Upper lobe of right lung (tissue), 1 donor: ENCODE measurements at regions not wholly inside any gene's neighbourhood (a gene's known extent, or its start where the extent isn't known, plus 50 kb on each side); places are given as distances from the start of the nearest gene placed in this dataset.

ENCODE experiments used
- ATAC-seq: fragments of 200-7000 bp; cut with Tn5 transposase; one replicate; pipeline ENCODE4 v1.9.1; 2020; ENCODE audit warnings: mild to moderate bottlenecking, moderate library complexity
- DNase-seq: peaks from one replicate; pipeline ENCODE4 v3.0.0-alpha.2; 2020
- H3K27ac ChIP-seq: fragments of 200-600 bp; one replicate; pipeline ENCODE4 v1.8.0; 2022
- H3K27me3 ChIP-seq: fragments of 200-600 bp; one replicate; pipeline ENCODE4 v1.8.0; 2022; ENCODE audit warnings: mild to moderate bottlenecking
- H3K36me3 ChIP-seq: fragments of 200-600 bp; one replicate; pipeline ENCODE4 v1.8.0; 2022
- H3K4me1 ChIP-seq: fragments of 200-600 bp; one replicate; pipeline ENCODE4 v1.8.0; 2022
- H3K4me3 ChIP-seq: fragments of 200-600 bp; one replicate; pipeline ENCODE4 v1.8.0; 2022; ENCODE audit warnings: mild to moderate bottlenecking
- H3K9me3 ChIP-seq: fragments of 200-600 bp; one replicate; pipeline ENCODE4 v1.8.0; 2022
- CTCF ChIP-seq: fragments of 200-600 bp; IDR thresholded peaks from one replicate; pipeline ENCODE4 v1.8.0; 2022; ENCODE audit warnings: antibody characterized with exemption
- intact Hi-C: fragments of 100-400 bp; cut with DNase I; formaldehyde crosslinking; loops from one replicate; pipeline ENCODE4 v1.11.0; 2022
- donor health status: DM: no; HTN: yes; CAD: no; lungs with severe emphysema.

DNA sequence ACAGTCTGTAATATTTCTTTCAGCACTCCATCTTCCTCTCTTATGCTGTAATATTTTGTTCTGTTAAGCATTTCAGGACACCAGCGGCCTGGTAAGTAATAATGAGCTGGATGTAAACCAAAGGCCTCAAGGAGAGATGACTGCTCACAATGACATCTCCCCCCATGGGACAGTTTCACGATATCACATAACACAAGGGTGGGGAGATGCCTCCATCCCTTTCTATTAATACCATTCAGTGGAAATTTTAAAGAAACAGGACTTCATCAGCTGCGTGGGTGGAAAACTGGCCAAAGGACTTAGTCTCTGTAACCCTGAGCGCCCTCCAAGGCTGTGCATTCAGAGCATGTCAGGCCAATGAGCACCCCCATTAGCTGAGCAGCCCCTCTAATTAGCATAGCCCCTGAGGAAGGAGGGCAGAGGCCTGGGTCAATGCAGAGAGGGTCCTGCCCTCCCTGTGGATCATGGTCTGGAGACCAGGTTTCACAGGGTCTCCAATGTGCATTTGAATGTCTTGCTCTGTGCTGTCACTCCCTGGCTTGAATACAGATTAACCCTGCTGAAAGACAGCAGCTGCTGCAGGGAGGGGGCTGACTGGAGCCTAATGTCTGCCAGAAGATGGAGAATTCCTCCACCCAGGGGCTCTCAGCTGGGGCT lies 156.4 kb downstream of the HS3ST2 start:
- DNase-seq (no peak), ATAC-seq (peak; percentile 39)
- no peak for TF ChIP-seq CTCF
- H3K4me3 ChIP-seq, result no peak overlapping the region
- H3K27me3 ChIP-seq, result no peaks in the 10 kb centered on the region
- intact Hi-C loops, result no loop called here
- H3K9me3 ChIP-seq, result no peaks in the 10 kb centered on the region
- H3K4me1 ChIP-seq, result peaks cover 8% of the 10 kb centered on the region
- no peak overlapping the region for H3K27ac ChIP-seq
- H3K36me3 ChIP-seq, result no peaks in the 10 kb centered on the region

GRCh38 chr16:22969567-22969966 lies 155.6 kb downstream of the HS3ST2 start:
- no peak for TF ChIP-seq CTCF
- no peak overlapping the region for H3K4me3 ChIP-seq
- DNase-seq, result no peak
- intact Hi-C loops, result no loop called here
- H3K27me3 ChIP-seq, result no peaks in the 10 kb centered on the region
- H3K36me3 ChIP-seq, result no peaks in the 10 kb centered on the region
- peaks cover 8% of the 10 kb centered on the region for H3K4me1 ChIP-seq
- no peak for ATAC-seq
- no peak overlapping the region for H3K27ac ChIP-seq
- H3K9me3 ChIP-seq, result no peaks in the 10 kb centered on the region

GRCh38 chr16:22968931-22969330 lies 155.0 kb downstream of the HS3ST2 start:
- DNase-seq, result no peak
- no peak for TF ChIP-seq CTCF
- Histone ChIP-seq H3K36me3 (no peaks in the 10 kb centered on the region), H3K4me1 (peaks cover 8% of the 10 kb centered on the region), H3K27ac (no peak overlapping the region), H3K27me3 (no peaks in the 10 kb centered on the region), H3K9me3 (no peaks in the 10 kb centered on the region), H3K4me3 (no peak overlapping the region)
- ATAC-seq, result no peak
- intact Hi-C loops, result no loop called here

GRCh38 chr16:22967521-22968095 lies 153.6 kb downstream of the HS3ST2 start:
- ATAC-seq (no peak), DNase-seq (no peak)
- H3K36me3 ChIP-seq, result no peaks in the 10 kb centered on the region
- no peak overlapping the region for H3K27ac ChIP-seq
- no peak for TF ChIP-seq CTCF
- no peaks in the 10 kb centered on the region for H3K27me3 ChIP-seq
- intact Hi-C loops, result no loop called here
- no peak overlapping the region for H3K4me3 ChIP-seq
- H3K4me1 ChIP-seq, result peaks cover 8% of the 10 kb centered on the region
- no peaks in the 10 kb centered on the region for H3K9me3 ChIP-seq
